HG03097 (cell line): ENCODE measurements at regions not wholly inside any gene's neighbourhood (a gene's known extent, or its start where the extent isn't known, plus 50 kb on each side); places are given as distances from the start of the nearest gene placed in this dataset.
"Not testable (repeated sequence)": the region's sequence is repeated elsewhere in the genome, so short reads cannot be mapped to it uniquely, and the experiment has no call there.

ENCODE experiments used
- ATAC-seq: cut with Tn5 transposase; IDR thresholded peaks from one replicate; pipeline ENCODE4 v1.9.1; 2021; ENCODE audit not compliant: unreplicated experiment, low FRiP score

DNA sequence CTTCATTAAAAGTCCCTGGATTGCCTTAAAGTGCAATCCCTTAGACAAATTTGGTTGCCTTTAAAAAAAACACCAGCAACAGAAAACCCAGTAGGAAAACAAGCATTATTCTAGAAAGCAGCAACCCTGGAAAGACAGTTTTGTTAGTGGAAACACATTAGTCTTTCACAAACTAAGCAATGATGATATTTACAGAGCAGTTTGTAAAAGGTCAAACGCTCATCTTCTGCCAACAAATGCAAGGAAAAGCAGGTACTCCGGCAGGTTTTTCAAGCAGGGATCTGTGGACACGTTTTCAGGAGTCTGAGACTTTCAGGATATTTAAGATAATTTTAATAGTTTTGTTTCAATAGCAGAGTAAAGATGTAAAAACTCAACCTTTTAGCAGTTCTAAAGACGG, 202.2 kb downstream of the EXOC5 start:
- no peak for ATAC-seq

DNA sequence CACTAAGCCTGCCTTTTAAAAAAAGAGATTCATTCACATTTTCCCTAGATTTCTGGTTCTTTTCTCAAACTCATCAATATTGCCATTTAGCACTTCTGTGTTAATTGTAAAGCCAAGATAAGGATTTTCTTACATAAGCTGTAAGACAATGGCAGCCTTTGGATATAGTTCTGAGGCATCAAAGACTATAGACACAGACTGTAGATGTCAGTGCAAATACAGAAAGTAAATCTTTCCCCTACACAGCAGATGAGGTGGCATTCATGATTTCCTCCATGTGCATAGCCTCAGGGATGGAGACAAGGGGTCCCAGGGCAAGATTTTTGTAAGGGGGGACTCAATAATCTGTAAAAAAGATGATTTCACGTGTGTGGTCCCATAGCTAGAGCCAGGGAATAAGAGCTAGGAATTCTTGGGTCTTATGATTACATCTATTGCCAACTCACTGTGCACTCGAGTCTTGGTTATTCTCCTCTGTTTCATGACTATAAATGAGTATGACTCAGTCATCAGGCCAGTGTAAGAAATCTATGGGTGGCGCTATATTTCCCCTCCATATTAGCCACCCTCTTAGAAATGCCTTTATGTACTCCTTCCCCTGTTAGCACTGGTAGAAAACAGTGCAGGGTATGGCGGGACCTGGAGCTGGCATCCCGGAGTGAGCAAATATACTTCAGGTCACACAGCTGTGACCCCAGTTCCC, 207.5 kb downstream of the EXOC5 start:
- no peak for ATAC-seq

DNA sequence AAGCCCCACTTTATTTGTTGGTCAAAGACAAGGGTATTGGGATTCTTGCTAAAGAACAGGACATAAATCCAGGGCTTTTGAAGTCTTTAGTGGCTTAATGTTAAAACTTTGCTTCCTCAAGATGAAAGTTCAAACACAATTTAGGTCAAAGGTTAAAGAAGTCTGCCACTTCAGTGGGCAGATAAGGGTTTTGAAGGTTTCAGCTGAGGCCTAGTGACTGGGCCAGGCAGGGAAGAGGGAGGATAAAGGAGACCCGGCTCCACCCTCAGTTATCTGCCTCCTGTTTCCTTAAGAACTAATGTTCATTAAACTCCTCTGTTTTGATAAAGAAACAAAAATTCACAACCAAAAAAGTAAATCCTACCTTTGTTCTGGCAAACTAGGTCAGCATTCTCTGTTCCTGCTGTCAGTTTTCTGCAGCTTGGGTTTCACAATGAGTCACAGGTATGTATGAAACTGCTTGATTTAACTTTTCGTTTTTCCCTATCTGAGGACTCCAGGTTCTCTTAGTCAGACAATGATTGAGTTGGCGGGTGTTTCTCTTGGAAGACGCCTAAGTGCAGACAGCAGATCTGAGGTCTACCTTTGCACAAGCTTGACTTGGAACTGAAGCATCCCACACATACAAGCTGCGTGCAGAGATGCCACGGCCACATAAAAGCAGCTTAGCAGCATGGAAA, 208.3 kb downstream of the EXOC5 start:
- peak; percentile 84 for ATAC-seq

DNA sequence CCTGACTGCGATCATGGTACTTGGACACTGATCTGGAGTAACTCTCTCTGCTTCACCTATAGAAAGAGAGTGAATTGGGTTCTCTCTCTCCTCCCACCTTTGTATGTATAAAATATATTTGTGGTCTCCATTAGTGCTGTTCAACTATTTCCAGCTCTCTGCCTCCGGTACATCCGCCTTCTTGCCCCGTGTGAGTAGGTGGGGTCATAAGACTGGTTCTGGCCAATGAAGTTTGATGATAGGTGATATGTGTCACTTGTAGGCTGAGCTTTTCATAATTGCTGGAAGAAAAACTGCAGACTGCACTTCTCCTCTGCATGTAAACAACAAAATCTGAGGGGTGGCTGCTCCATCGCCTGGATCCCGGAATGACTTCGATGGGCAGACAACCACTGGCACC, 210.4 kb downstream of the EXOC5 start:
- no peak for ATAC-seq

DNA sequence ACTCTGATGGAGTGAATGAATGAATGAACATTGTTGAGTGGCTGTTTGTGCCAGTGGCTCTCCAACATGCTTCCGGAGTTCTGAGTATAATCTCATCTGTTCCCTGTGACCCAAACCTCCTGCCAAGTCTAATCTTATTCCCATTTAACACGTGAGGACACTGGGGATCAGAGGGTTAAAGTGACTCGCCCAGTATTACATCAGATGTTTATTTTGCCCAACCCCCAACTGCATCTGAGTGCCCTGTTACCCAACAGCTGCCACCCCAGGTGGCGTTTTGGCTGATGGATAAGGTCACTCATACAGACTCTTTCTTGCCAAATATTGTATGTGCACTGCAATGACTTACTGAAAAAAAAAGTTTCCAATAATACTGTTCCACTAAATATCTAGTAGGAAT, 210.9 kb downstream of the EXOC5 start:
- no peak for ATAC-seq

DNA sequence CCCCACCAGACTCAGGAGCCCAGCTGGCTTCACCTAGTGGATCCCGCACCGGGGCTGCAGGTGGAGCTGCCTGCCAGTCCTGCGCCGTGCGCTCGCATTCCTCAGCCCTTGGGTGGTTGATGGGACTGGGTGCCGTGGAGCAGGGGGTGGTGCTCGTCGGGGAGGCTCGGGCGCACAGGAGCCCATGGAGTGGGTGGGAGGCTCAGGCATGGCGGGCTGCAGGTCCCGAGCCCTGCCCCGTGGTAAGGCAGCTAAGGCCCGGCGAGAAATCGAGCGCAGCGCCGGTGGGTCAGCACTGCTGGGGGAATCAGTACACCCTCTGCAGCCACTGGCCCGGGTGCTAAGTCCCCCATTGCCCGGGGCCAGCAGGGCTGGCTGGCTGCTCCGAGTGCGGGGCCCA, 212.2 kb downstream of the EXOC5 start:
- ATAC-seq: not testable (repeated sequence)

DNA sequence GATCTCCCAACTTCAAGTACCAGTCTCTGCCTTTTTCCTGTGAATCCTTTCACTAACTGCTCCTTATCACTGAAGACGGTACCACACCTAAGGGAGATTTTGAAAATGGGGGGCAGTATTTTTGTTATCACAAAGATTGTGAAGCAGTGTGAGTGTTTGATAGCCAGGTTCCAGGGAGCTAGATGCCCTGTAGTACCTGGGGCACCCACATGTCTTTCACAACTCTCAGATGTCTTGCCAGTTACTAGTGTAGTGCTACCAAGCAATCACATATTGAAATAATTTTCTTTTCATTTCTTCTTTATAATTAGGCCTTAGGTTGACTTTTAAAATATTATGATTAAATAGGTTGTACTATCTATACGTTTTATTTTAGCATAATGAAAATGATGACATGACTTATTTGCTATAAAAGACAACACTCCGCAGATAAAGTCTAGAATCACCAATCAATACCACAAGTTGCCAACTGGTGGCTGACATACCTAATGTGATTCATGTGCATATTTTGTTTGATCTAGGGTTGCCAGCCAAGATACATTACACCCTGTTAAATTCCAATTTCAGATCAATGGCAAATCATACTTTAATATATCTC, 215.9 kb downstream of the EXOC5 start:
- no peak for ATAC-seq

DNA sequence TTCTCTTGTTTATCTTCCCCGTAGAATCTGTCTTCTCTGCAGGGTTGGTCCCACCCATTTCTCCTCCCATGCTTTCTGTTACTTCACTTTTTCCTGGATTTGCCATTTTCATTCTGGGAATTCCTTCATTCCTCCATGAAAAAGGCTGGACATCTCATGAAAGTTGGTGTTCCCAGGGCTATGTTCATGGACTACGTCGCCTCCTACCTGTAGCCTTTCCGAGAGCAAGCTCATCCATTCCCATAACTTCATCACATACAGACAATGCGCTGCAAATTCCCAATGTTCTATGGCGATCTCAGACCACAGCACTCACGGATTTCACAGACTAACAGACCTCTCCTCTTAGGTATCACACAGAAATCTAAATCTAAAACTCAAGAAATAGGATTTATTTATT, 217.1 kb downstream of the EXOC5 start:
- ATAC-seq: no peak

DNA sequence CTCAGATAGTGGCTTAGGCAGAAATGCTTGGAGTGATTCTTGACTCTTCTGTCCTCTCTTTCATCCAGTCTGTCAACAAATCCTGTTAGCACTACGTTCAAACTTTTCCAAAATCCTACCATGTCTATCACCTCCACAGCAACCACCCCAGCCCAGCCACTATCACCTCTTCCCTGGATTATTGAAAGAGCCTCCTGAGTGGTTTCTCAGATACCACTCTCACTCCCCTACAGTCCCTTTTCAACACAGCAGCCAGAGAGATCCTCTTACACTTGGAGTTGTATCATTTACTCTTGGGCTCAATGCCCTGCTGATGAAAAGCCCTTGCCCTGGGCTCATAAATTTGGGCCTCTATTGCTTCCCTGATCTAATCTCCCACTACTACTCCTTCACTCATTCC, 218.9 kb downstream of the EXOC5 start:
- ATAC-seq: no peak

DNA sequence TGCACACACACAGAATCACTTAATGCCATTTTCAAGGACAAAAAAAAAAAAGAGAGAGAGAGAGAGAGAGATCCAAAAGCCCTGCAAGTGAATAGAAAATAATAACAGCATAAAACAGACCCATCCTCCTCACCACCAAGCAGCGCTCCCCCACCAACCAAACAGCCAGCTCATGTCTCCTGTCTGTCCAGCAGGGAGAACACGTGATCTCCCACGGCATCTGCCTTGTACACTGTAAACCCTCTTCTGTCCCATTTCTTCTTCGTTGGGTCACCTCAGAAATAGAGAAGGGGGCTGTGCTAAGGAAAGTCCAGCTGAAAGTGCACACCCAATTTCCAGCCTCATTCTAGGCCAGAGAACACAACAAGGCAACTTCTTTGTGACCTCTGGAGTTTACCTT, 222.5 kb downstream of the EXOC5 start:
- no peak for ATAC-seq

DNA sequence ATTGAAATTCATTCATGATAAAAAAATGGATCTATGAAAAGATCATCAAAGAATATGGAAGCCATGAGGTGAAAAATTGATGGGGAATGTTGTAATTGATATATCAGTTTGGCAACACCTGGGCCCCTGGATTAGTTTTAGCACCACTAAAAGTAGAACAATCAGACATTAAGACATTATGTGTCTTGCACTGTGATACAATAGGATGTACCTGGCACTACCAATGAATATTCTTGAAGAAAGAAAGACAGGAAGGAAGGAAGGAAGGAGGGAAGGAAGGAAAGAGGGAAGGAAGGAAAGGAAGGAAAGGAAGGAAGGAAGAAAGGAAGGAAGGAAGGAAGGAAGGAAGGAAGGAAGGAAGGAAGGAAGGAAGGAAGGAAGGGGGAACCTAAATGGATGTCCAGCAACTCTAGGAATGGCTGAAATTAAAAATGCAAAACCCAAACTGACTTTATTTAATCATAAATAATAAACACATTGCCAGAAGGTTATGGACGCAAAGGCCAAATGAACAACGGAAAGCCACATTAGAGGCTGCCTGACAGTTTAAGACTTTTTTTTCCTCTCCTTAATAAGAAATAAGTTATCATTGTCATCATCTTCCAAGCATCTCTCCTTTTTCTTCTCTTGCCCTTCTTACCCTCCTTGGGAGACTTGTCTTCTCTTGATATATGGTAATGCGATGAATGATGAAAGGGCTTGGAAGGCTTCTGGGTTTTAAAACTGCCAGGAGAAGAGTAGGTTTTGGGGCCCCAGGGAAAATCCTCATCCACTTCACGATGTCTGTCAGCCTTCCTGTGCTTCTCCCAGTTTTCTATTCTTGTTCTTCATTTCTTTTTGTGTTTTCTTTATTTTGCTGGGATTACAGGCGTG, 224.4 kb downstream of the EXOC5 start:
- not testable (repeated sequence) for ATAC-seq

DNA sequence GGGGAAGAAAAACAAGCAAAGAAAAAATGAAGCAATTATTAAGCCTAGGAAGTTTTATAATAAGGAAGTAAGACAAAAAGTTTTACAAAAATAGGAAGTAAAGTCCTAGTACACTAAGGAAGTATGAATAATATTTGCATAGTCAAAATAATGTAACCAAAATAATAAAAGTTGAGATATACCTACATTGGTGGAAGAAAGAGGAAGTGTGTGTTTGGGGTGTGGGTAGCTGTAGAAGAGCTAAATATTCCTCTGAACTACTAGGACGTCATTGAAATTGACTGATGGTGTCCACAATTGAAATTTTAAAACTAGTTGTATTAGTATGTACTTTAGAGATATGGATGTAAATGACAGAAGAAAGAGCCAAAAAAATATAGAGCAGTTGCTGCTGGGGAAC, 228.4 kb upstream of the OTX2 start:
- no peak for ATAC-seq

DNA sequence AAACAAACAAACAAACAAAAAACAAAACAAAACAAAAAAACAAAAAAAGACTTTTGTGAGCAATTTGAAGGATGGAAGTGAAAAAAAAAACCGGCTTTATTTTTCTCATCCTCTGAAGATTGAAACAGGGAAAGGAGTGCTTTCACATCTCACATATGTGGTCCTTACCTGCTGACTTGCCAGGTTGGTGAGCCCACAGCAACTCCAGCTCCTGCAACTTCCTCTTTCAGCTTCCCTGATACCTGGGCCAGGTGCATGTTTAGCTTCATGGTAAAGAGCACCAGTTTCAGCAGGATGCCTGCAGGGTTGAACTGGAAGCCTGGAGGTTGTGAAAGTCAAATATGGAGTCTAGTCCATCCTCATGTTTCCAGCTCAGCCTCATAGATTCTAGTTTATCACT, 221.2 kb upstream of the OTX2 start:
- ATAC-seq: no peak

DNA sequence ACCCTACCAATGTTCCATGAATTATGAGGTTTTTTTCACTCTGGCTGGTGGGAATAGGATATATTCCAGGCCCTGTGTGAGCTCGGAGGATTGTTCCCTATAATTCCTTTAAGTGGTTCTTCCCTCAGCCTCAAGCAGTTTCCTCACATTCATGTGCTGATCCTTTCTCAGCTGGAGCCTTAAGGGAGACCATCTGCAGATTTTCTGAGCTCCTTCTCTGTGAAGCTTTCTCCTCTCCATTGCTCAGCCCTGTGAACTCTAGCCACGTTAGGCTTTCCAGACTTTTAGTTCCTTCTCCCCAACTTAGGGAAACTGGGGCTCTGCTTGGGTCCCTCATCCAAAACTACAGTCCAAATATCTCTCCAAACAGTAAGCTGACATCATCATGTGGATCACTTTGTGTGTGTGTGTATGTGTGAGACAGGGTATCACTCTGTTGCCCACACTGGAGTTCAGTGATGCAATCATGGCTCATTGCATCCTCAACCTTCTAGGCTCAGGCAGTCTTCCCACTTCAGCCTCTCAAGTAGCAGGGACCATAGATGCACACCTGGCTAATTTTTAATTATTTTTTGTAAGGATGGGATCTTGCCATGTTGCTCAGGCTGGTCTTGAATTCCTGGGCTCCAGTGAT, 219.5 kb upstream of the OTX2 start:
- no peak for ATAC-seq

DNA sequence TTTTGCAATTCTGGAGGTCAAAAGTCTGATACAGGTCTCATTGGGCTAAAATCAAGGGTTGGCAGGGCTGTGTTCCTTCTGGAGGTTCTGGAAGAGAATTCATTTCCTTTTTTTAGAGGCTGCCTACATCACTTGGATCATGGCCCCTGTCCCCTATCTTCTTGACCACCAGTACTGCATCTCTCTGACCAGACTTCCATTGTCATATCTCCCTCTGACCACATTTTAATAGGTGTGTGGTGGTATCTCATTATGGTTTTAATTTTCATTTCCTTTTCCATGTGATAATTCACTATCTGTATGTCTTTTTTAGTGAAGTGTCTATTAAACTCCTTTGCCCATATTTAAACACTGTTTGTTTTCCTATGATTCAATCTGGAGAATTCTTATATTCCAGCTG, 215.2 kb upstream of the OTX2 start:
- ATAC-seq: no peak

DNA sequence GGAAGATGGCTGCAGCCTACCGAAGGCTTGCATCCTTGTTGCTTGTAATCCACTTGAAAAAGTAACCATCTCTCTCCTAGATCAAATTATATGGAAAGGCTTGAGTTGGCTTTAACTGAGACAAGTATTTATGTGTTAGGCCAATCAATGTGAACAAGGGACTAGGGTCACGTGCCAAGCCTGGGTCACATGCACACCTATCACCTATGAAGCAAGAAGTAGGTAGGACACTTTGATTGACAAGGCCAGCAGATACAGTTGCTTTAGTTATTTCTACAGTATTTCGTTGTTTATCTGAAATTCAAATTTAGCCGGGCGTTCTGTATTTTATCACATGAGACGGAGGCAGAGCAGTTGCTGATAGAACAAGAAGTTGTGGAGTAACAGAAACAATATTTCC, 212.3 kb upstream of the OTX2 start:
- ATAC-seq: no peak

DNA sequence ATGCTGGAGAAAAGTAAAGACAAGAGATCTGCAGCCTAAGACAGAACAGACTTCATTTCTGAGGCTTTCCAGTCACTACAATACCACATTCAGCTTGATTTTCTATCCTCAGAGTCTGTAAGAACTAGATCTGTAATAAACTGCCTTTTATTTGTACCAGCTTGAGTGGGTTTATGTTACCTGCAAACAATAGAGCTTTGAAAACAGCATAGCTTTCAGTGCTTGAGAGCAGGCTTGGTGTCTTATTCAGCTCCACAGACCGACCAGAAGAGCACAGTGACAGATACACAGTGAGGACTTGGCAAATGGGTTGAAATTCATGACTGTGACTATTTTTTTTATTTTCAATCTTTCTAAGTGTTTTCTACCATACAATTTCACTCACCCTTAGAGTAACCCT, 207.8 kb upstream of the OTX2 start:
- no peak for ATAC-seq

DNA sequence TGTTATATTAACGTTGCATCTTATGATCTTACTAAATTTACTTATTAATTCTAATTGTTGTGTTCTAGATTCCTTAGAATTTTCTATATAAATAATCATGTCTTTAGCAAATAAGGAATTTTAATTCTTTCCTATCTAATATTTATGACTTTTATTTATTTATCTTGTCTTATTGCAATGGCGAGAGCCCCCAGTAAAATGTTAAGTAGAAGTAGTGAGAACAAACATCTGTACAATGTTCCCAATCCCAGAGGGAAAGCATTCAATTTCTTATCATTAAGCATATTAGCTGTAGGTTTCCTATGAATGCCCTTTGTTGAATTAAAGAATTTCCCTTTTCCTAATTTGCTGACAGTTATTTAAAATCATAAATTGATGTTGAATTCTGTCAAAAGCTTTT, 203.7 kb upstream of the OTX2 start:
- ATAC-seq: no peak

DNA sequence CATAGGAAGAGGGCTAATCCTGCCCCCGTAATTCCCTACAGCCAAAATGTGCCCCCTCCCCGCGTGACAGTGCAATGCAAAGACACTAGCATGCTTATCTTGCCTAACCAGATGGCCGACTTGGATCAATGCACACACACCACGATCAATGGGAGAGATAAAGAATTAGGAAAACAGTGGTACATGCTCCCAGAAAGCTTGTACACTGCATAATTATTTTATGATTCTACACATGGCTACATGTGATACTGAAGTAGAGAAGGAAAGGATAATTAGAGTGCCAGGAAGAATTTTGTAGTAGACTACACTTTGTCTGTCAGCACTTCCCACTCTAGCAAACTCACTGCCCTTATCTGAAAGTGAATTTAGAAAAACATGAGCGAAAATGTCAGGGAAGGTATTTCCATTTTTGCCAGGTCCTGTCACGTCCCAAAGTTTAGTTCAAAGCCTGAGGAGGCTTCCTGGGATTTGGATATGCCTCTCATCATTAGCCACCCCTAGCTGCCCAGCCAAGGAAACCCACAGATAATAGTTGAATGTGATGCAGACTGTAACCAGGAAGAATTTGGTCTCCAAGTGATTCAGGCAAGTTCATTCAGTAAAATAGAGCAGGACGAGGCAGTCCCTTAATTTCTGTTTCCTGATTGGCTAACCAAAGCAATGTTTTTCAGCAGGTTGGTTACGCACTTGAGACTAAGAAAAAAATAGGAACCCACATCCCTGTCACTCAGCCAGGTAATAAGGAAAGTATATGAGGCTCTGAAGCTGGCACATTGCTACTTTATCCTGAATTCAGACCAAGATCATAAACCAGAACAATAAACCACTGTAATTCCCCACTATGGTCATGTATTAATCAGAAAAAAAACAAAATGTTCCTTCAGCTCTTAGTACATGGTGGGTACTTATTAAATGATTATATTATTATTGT, 199.6 kb upstream of the OTX2 start:
- no peak for ATAC-seq

DNA sequence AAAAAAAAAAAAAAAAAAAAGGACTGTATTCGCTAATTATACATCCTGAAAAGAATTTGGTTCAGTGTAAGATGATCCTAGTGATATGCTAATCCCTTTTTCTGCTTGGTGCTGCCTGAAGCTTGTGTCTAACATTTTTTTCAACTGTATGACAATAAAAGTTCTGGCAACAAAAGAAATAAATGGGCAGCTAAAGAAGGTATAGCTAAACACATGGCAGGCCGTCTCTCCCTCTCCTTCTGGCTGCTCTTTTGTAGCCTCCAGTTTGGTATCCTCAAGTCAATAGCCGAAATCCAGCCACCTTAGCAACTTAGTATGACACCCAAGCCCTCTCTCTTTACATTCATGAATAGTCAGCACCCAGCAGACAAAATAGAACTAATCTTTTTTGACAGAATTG, 198.3 kb upstream of the OTX2 start:
- no peak for ATAC-seq
